ENCODE measurements at regions not wholly inside any gene's neighbourhood (a gene's known extent, or its start where the extent isn't known, plus 50 kb on each side); places are given as distances from the start of the nearest gene placed in this dataset.

DNA sequence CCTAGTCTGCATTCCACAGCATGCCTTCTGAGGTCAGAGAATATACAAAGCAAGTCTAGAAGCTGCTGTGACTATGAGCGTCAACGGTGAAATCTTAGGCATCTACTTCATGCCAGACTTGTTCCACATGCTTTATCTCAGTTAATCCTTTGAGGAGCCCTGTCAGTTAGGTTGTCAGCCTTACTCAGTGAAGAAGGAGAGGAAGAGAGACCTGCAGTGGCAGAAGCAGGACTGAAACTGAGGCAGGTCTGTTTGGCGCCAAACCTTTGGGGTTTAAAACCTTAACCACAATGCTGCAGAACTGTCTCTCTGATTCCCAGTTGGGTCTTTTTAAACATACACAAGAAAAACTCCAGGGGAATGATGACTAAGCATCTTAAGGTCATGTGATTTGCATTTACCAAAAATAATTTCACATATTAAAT lies 139.0 kb upstream of the LIPC start:
- intact Hi-C loops (cut with DNase I): no loop called here
- ATAC-seq: no peak
- DNase-seq (ENCODE audit: missing footprints): no peak

DNA sequence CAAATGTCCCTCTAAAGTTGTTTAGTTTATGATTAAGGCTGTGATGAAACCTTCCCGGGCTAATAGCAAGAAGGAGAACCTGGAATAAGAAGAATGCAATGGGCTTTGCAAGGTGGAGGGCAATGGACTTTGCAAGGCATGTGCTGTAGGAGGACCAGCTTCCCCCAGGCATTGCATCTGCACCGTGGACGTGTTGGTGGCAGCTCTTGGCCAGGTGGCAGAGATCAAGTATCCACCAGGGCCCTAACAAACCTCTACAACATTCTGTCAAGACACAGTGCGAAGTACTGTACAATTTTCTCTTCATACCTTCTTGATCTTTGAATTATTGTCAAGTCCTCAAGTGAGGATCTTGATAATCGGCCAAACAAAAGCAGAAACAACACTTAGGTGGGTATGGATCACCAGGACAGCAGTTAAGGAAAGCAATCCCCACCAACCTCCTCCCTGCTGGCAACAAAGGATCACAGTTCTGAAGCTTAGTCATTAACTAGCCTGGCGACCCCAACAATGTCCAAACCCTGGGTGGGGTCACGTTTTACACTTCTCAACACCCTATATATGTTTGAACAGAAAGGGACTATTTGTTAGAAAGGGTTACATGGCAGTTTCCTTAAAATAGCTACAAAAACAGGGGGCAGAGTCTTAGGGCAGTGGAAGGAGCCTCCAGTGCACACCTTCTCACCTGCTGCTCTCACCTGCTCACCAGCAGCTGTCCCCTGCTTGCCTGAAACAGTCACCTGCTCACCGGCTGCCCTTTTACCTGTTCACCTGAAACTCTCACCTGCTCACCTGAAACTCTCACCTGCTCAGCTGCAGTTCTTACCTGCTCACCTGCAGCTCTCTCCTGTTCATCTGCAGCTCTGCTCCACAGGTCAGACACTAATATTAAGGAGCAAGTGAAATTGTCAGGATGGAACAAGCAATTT lies 137.9 kb upstream of the LIPC start:
- ATAC-seq: no peak
- intact Hi-C loops (cut with DNase I): no loop called here
- no peak for DNase-seq (ENCODE audit: missing footprints)

DNA sequence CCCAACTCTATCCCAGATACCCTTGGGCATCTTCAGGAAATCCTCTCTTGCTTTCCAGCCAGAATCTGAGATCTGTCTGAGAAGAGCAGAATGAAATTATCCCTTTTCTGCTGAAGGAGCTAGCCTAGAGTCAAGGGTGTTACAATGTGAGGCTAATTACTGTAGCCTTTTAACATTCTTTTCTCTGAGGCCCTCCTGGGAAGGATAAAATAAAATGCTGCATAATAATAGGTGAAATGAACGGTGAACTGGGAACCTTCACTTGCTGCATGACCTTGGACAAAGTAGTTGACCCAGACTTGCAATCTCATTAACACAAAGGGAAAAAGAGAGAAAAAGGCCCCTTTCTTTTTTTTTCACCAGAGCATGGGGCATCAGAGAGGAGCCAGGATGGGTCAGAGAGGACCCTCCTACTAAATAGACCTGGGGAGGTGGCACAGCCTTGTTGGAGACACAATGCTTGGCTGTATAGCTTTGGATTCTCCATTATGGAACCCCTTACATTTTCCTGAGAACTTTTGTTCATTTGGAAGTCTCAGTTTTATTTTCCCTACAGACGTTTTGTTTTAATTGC lies 137.0 kb upstream of the LIPC start:
- no peak for ATAC-seq
- intact Hi-C loops (cut with DNase I): no loop called here
- DNase-seq (ENCODE audit: missing footprints): no peak

DNA sequence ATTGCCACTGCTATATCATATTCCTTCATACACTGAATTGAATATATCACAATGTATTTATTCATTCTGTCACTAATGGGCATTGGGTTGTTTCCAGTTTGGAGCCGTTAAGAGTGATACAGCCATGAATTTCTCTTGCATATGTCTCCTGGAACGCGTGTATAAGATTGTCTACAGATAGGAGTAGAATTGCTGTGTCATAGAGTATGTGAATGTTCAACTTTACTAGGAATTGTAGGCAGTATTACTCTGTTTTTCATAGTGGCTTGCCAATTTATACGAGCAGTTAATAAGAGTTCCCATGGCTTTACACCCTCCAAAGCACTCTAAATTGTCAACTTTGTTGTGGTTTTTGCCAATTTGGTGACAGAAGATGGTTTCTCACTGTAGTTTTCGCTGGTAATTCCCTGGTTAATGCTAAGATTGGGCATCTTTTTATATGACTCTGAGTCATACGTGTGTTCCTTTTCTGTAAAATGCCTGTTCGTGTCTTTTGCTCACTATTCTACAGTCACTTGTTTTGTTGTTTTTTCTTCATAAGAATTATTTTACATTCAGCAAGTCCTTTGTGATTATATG lies 136.1 kb upstream of the LIPC start:
- ATAC-seq (no peak), DNase-seq (ENCODE audit: missing footprints) (no peak)
- intact Hi-C loops (cut with DNase I): no loop called here

DNA sequence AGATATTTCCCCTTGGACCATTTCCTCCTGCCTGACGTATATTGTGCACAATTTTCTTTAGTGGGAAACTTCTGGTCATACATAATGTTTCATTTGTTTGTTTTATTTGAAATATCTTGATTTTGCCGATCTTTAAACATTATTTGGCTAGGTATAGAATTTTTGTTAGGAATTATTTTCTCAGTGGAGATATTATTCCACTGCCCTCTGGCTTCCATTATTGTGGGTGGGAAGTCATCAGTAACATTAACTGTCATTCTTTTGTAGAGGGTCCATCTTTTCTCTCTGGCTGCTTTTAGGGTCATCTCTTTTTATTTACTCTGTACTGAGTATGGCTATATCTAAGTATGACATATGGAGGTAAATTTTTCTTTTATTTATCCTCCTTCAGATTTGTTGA lies 135.5 kb upstream of the LIPC start:
- no peak for ATAC-seq
- no peak for DNase-seq (ENCODE audit: missing footprints)
- intact Hi-C loops (cut with DNase I): no loop called here

DNA sequence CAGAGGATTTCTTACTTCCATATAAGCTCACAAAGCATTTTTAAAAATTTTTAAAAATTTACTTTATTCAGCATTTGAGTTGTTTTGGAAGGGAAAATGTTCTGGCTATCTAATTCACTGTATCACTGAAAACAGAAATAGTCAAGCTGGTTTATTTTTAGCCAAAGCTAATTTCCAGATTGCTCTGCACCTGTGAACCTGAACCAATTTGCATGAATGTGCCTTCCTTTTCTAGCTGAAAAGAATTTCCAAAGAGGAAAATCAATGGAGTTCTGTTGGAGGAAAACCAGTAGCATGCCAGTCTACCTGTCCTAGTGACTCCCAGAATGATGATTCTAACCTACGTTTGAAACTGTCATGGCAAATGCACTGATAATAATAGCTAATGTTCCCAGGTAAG lies 134.2 kb upstream of the LIPC start:
- no peak for ATAC-seq
- no peak for DNase-seq (ENCODE audit: missing footprints)
- intact Hi-C loops (cut with DNase I): no loop called here

DNA sequence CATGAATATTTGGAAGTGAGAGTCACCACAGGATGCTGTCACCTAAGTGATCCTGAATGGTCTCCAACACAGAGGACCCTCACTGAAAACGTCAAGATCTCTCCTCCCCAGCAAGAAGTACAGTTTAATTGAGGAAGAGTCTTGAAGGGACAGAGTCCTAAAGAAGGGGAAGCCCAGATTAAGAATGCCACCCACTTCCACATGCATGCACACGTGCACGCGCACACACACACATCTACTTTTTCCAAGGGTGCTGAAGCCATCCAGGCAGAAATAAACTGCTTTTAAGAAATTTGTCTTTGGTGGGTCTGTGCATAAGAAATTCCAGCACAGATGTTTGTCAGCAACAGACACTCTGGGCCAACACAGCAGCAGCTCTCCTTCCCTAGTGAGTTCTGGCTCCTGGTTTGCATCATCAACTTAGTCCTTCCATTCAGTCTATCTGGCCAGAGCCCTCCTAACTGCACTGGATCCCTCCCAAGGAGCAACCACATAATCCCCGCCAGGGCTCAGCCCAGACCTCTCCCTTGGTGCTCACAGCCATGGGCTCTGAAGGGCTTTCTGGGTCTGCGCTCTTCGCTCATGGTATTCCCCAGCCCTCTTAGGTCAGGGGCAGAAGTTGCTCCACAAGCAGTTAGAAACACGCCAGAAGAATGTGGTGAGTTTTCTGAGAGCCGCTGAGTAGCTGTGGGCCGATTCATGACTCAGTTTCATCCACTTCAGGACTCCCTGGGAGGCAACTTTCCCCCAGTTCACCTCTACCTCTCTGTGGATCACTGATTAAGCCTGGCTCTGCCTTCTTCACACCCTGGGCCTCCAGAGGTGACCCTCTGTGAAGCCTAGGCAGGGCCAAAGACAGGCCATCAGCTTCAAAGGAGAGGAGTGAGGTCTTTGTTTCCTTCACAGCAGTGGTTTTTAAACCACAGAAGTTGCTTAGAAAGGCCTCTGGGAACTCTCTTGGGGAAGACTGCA lies 132.6 kb upstream of the LIPC start:
- no peak for DNase-seq (ENCODE audit: missing footprints)
- intact Hi-C loops (cut with DNase I): no loop called here
- no peak for ATAC-seq

DNA sequence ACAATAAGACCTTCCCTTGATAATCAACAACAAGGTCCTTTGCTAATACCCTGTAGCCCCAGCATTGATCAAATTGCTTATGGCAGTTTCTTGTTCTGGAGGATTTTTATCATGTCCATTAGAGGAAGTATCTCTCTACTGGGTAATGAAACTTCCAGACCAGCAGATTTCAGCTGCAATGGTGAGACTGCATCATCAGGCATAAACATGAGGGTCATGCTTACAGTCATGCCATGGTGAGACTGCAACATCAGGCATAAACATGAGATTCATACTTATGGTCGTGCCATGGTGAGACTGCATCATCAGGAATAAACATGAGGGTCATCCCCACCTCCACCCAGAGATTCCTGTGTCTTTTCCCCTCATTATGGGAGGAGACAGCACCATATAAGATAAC lies 129.0 kb upstream of the LIPC start:
- DNase-seq (ENCODE audit: missing footprints): no peak
- peak; percentile 34 for ATAC-seq
- intact Hi-C loops (cut with DNase I): no loop called here

DNA sequence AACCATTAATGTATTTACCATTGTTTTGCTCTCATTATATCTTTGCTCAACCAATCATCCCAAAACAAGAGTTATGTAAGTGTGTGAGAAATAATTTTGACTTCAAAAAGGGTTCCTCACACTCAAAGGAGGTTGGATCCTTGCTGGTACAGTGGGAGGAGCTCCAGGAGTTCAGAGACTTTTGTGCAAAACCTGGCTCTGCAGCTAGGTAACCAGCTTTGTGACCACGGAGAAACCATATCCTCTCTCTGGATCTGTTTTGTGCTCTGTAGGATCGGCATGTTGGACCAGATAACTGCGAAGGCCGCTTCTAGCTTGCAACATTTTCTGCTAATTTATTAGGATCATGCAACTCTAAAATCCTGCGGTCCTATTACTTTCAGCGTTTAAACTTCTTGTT lies 128.6 kb upstream of the LIPC start:
- intact Hi-C loops (cut with DNase I): no loop called here
- no peak for DNase-seq (ENCODE audit: missing footprints)
- ATAC-seq: no peak

DNA sequence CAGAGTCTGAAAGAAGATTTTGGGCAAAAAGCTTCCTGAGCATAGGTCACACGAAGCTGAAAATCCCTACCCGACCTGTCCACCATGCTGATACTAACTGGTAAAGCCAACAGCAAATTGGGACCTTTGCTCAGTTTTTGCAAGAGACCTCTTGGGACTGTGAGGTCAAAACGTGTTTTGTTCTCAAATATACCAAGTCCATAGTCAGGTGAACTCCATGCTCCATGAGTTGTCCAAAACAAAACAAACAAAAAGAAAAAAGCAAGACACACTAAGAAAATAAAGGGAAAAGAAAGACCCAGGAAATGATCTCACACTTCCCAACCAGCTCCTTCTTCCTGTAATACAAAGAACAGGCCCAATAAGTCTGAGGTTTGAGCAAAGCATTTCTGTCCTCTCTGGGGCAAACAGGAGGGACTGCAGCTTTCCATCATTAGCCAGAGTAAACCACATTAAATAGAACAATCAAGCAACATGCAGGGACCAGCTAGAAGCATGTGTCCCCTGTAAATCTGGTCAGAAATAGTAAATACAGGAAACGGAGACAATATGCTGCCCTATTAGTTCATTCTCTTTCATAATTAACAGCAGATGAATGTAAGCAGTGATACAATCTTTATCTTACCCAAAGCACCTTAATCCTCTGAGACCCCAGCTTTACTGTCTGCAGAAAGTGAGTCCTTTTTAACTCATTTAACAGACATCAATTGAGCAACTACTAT lies 125.0 kb upstream of the LIPC start:
- no peak for DNase-seq (ENCODE audit: missing footprints)
- no peak for ATAC-seq
- intact Hi-C loops (cut with DNase I): no loop called here

DNA sequence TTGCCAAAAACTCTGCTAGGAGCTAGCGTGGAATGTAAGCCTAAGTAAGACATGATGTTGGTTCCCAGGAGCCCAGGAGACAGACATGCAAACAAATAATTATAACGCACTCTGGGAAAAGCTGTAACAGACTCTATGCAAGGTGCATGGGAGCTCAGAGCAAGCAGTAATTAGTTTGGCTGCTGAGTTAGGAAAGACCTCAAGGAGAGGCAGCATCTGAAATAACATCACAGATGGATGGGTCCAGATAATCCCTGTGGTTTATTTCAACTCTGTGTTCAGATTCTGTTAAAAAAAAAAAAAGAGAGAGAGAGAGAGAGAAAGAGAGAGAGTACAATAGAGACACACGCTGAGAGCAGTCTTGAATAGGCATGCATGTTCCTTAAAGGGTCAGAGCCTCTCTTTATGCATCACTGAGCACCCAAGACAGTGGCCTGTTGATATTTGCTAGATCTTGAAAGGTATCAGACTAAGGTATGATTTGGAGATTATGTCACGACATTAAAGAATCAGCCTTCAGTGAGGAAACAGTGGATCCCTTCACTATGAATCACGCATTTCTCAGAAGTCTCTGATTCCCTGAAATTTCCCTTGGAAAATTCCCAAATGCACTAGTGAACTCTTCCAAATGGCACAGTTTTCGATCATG lies 124.4 kb upstream of the LIPC start:
- intact Hi-C loops (cut with DNase I): no loop called here
- DNase-seq (ENCODE audit: missing footprints) (no peak), ATAC-seq (no peak)

DNA sequence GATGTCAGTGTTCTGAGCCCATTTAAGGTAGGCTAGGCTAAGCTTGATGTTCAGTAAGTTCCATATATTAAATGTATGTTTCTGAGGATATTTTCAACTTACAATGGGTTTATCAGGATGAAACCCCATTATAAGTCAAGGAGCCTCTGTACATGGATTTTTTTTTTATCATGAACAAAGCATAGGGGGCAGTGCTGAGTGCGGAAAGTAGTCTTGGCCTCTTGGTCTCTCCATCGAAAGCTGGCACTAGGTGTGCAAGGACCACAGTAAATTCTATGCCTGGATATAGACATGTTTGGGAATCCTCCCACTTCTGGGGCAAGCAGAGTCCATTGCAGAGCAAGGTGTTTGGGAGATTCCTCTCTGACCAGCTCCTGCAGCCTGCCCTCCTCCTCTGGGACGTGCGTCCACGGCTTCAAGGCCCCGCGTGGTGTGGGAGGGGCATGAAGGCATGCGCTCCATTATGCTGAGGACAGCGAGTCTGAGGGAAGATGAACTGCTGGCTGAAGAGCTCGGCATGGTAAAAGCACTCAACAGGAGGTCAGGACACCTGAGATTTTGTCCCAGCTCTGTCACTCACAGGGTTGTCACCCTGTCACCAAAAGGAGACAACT lies 122.9 kb upstream of the LIPC start:
- DNase-seq (ENCODE audit: missing footprints) (no peak), ATAC-seq (no peak)
- intact Hi-C loops (cut with DNase I): no loop called here

DNA sequence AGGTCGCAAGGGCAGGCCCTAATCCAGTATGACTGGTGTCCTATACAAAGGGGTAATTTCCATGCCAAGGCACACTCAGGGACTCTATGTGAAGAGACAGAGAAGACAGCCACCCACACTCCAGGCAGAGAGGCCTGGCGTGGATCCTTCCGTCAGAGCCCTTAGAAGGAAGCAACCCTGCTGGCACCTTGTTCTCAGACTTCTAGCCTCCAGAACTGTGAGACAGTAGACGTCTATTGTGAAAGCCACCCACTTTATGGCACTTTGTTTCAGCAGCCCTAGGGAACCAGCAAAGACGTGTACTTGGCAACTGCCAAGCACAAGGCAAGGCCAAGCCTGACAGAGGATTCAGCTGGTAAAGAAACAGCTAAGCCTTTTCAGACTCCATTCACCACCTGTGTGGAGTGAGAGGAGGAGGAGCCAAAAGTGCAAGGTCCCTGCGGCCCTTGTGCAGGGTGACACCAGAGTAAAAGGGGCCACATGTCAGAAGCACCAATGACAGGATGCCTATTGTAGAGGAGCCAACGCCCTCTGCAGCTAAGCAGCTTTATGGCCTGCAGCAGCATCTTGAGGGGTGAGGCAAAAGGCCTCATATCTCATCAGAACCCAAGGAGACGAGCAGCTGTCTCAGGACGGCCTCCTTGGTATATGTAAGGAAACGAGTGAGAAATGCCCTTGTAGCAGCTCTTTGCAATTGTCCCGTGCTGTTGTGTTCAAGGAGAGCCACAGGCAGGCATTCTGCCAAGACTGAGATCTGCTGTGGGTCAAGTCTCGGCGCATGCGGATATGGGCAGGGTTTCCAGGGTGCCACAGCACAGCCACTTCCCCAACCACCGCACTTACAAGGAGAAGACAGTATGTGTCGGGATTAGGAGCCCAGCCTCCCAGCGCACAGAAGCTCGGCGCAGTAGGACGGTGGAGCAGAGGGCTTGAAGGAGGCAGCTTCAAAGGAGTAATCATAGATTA lies 121.5 kb upstream of the LIPC start:
- intact Hi-C loops (cut with DNase I): no loop called here
- DNase-seq (ENCODE audit: missing footprints) (peak; percentile 74), ATAC-seq (peak; percentile 79)

DNA sequence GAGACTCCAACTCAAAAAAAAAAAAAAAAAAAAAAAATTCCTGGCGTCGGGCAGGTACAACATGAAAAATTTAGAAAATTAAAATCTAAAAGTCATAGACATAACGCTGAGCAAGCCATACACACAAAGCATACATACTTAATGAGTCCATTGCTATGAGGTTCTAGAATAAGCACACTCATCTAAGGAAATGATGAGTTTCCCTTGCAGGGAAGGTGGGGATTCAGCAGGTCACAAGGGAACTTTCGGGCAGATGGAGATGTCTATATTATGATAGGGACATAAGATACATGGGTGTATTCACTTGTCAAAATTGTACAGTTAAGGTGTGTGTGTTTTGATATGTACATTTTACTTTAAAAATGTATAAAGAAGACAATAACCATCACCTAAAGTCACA lies 120.2 kb upstream of the LIPC start:
- ATAC-seq (no peak), DNase-seq (ENCODE audit: missing footprints) (no peak)
- intact Hi-C loops (cut with DNase I): no loop called here

DNA sequence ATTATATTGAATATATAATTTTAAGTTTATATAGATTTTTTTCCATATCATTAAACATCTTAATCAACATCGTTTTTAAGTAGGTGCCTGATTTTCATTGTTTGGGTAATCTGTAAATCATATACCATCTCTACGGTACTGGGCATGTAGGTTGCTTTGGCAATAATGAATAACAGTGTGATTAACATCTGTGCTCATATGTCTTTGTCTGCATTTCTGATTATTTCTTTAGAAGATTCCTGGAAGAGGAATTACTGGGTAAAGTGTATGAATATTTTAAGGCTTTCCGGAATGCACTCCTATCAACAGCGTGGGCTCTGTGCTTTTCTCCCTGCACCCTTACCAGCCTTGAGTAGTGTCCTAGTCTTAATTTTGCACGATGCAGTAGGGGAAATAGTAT lies 119.8 kb upstream of the LIPC start:
- DNase-seq (ENCODE audit: missing footprints) (no peak), ATAC-seq (no peak)
- intact Hi-C loops (cut with DNase I): no loop called here

DNA sequence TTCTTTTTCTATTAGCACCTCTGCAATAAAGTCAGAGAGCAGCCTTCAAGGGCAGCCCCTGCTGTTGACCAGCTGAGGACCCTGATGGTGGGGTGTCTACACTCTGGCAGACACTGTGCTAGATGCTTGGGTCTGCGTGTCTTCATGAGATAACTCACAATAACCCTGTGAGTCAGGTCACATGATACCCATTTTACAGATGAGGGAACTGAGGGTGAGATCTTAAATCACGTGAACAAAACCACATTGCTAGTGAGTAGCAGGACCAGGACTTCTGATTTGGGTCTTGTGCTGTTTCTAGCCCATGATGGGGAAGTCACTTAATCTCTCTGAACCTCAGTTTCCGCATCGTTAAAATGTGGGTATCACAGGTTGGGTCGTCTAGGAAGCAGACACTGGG lies 118.5 kb upstream of the LIPC start:
- ATAC-seq (no peak), DNase-seq (ENCODE audit: missing footprints) (no peak)
- intact Hi-C loops (cut with DNase I): no loop called here

All from Right ventricle myocardium inferior (tissue), 1 donor.